HG03045 (cell line): ENCODE measurements at regions not wholly inside any gene's neighbourhood (a gene's known extent, or its start where the extent isn't known, plus 50 kb on each side); places are given as distances from the start of the nearest gene placed in this dataset.

ENCODE experiments used
- ATAC-seq: cut with Tn5 transposase; IDR thresholded peaks from one replicate; pipeline ENCODE4 v1.9.1; 2021; ENCODE audit warnings: mild to moderate bottlenecking, moderate library complexity; ENCODE audit not compliant: unreplicated experiment

- ATAC-seq: no peak
Observed at GRCh38 chr18:78601349-78601748, 378.3 kb upstream of the SALL3 start.

GRCh38 chr18:78601923-78602322 is 377.7 kb upstream of the SALL3 start:
- no peak for ATAC-seq

- ATAC-seq: no peak
Observed at GRCh38 chr18:78602430-78602829, 377.2 kb upstream of the SALL3 start.

GRCh38 chr18:78603102-78603983 is 376.3 kb upstream of the SALL3 start:
- ATAC-seq: no peak

- ATAC-seq: no peak
Observed at GRCh38 chr18:78605255-78605654, 374.4 kb upstream of the SALL3 start.

- ATAC-seq: no peak
Observed at GRCh38 chr18:78607221-78607620, 372.4 kb upstream of the SALL3 start.

GRCh38 chr18:78607784-78608183 is 371.8 kb upstream of the SALL3 start:
- ATAC-seq: no peak

- ATAC-seq: no peak
Observed at GRCh38 chr18:78610179-78610578, 369.4 kb upstream of the SALL3 start.

- no peak for ATAC-seq
Observed at GRCh38 chr18:78611201-78611800, 368.3 kb upstream of the SALL3 start.

GRCh38 chr18:78611869-78612268 is 367.7 kb upstream of the SALL3 start:
- ATAC-seq: no peak

GRCh38 chr18:78612318-78612717 is 367.3 kb upstream of the SALL3 start:
- ATAC-seq: no peak

- no peak for ATAC-seq
Observed at GRCh38 chr18:78612801-78613200, 366.8 kb upstream of the SALL3 start.

GRCh38 chr18:78618726-78619125 is 360.9 kb upstream of the SALL3 start:
- ATAC-seq: no peak

- ATAC-seq: no peak
Observed at GRCh38 chr18:78619854-78620253, 359.8 kb upstream of the SALL3 start.

GRCh38 chr18:78620326-78620725 is 359.3 kb upstream of the SALL3 start:
- ATAC-seq: no peak

GRCh38 chr18:78621141-78621755 is 358.4 kb upstream of the SALL3 start:
- no peak for ATAC-seq

GRCh38 chr18:78622251-78622906 is 357.2 kb upstream of the SALL3 start:
- ATAC-seq: no peak

GRCh38 chr18:78622907-78623541 is 356.6 kb upstream of the SALL3 start:
- no peak for ATAC-seq

- ATAC-seq: no peak
Observed at GRCh38 chr18:78624646-78625279, 354.9 kb upstream of the SALL3 start.

- ATAC-seq: no peak
Observed at GRCh38 chr18:78625847-78626246, 353.8 kb upstream of the SALL3 start.
